ENCODE measurements at regions not wholly inside any gene's neighbourhood (a gene's known extent, or its start where the extent isn't known, plus 50 kb on each side); places are given as distances from the start of the nearest gene placed in this dataset.

DNA sequence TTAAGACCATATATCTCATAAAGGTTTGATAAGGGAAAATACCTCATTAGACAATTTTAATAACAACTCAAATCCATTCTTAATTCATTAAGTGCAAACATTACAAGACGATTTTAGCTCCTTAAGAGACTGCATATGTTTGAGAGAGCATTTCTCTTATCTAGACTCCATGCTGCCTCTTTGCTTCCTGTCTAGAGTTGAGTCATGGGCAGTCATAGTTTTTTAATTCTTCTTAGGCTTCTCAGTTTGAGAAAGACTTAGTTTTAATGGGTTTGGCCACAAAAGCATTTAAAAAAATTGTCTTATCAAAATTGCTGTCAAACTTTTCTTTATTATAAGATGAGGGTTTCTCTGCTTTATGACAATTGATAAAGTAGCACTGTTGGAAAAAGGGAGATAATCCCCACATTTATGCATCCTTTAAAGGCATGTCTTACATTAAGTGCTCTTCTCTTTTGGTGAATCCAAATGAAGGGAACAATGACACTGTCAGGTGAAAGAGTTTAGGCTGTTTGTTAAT lies 713.4 kb downstream of the PCDH18 start:
- ATAC-seq (no peak), DNase-seq (no peak)
- intact Hi-C loops (cut with micrococcal nuclease), result no loop called here

DNA sequence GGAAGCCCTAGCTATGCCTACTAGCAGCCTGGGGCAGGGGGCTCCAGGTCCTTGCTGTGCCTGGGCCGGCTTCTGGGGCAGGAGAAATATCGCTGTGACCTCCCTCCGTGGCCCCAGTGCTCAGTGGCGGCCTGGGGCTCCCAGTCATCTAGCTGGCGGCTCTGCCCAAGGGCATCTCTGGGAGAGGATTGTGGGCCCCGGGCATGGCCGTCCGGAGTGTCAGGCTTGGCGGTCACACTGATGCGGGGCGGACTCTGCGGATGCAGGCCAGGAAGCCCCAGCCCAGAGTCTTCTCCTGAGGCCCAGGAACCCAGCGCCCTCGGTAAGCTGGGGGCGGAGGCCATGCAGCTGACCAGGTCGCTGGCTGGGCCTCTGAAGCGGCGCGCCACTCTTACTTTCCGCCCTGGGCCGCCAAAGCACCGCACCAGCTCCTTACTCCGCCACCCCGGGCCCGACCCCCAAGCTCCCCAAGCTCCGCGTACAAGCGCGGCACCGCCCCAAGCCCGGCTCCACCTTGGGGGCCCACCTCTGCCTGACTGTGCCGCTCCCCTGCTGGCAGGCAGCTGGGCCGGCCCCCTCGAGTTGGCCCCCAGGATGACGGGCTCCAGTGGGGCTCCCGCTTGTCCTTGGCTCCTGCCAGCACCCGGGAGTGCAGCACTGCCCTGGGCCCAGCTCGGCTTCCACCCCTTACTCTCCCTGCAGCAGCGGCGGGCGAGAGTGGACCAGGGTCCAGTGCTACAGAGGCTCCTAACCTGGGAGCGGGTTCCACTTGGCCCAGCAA lies 720.0 kb downstream of the PCDH18 start:
- intact Hi-C loops (cut with micrococcal nuclease), result no loop called here
- DNase-seq, result no peak

GRCh38 chr4:136811496-136812077 lies 720.7 kb downstream of the PCDH18 start:
- no peak for ATAC-seq
- DNase-seq, result no peak
- intact Hi-C loops (cut with micrococcal nuclease), result no loop called here

More for the DNA sequence above, 720.0 kb downstream of the PCDH18 start:
- no peak for ATAC-seq

DNA sequence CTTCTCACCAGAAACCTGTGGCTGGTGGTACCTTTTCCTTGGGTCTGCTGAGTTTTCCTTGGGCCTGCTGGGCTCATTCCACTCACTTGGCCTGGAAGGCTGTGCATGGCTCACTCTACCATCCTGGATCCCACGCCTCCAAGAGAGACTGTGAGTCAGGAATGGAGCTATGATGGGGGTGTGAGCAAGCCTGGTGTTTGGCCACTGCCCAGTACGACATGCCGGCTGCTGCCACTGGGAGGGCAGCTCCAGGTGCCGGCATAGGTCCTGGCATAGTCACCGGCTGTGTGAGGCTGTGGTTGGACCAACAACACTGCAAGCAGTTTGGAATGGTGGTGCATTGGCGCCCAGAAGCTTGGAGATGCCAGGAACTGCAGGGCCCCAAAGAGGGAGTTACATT lies 721.7 kb downstream of the PCDH18 start:
- intact Hi-C loops (cut with micrococcal nuclease), result no loop called here
- ATAC-seq, result no peak
- DNase-seq, result no peak

DNA sequence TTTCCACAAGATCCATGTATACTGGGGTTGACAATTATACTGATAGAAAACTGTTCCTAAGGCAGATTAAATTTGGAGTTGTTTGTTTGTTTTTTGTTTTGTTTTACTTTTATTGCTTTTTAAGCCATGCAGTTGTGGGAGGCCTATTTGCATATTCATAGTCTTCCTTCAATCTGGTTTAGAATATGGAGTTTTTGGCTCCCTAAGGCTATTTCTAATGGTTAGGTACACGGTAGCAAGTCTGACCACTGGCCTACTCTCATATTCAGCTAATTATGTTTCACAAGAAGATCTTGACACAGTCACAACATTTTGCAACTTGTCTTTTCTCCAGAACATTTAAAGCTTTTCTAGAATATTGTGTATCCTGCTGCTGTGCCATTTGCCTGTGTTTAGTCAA lies 725.5 kb downstream of the PCDH18 start:
- intact Hi-C loops (cut with micrococcal nuclease), result no loop called here
- ATAC-seq, result no peak

DNA sequence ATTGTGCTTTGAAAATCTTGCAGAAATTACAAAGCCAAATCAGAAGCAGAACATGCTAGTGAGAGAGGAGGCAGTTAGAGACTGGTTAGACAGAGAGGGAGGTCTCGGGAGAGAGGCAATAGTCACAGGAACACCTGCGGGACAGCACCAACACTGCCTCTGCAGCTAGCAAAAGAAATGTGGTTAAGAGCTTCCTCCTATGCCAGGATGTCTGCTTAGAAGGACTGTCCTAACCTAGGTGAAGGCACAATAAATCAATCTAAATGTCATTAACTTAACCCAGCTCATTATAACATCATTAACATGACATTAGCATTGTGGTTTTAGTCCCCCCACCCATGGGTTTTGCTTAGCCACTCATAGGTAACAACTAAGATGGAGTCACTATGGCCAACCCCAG lies 726.7 kb downstream of the PCDH18 start:
- intact Hi-C loops (cut with micrococcal nuclease), result no loop called here
- ATAC-seq (no peak), DNase-seq (no peak)

More for the DNA sequence above, 725.5 kb downstream of the PCDH18 start:
- DNase-seq, result no peak

- intact Hi-C loops (cut with micrococcal nuclease), result no loop called here
- DNase-seq, result no peak
These were observed 728.9 kb downstream of the PCDH18 start for GRCh38 chr4:136803433-136803832.

DNA sequence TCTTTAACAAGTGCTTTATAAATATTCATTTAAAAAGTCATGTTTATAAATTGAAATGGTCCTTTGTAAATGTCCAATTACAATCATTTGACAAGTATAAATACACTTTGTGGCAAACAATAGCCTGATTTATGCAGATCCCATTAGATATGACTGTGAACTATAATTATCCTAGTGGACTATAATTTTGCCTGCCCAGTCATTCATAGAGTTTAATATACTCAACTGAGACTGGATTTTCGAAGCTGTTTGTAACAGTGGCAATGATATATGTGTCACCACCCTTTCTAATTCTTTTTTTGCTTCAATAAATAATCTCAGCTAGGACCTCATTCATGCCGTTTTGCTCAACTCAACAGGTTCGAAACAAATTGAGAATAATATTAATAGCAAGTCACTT lies 732.0 kb downstream of the PCDH18 start:
- DNase-seq (no peak), ATAC-seq (no peak)
- intact Hi-C loops (cut with micrococcal nuclease), result no loop called here

More at GRCh38 chr4:136803433-136803832, 728.9 kb downstream of the PCDH18 start:
- no peak for ATAC-seq

DNA sequence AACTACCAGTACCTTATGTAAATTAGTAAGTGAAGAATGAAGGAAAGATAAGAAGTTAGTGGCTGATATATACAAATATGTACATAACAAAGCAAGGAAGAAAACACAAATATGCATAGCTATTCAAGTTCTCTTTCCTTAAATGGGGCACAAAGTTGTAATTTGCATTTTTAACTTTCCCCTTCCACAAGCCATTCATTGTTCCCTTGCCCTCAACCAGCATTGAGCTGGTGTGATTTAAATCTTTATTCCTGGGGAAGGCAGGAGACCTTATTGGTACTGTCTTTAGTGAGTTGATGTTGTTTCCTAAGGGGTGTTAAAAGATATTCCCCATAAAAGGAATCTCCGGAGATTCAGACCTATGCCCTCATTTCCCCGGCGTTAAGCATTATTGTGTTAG lies 735.3 kb downstream of the PCDH18 start:
- DNase-seq (no peak), ATAC-seq (no peak)
- intact Hi-C loops (cut with micrococcal nuclease), result no loop called here

DNA sequence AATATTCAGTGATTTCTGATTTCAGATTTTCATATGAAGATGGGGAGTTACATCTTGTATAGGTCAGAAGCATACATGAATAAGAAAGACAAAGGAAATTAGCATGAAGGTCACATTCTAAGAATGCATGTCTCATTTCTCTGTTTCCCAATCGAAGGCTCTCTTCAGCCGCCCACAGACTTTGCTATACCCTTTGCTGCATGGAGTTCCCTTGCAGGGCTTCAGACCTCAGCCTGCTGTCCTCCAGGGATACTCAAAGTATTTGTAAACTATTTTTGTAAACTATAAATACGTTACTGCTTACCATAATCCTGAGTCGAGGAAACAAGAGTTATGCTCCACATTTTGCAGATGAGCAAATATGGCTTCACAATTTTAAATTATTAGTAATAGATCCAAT lies 738.4 kb downstream of the PCDH18 start:
- intact Hi-C loops (cut with micrococcal nuclease), result no loop called here
- no peak for DNase-seq
- ATAC-seq, result no peak

DNA sequence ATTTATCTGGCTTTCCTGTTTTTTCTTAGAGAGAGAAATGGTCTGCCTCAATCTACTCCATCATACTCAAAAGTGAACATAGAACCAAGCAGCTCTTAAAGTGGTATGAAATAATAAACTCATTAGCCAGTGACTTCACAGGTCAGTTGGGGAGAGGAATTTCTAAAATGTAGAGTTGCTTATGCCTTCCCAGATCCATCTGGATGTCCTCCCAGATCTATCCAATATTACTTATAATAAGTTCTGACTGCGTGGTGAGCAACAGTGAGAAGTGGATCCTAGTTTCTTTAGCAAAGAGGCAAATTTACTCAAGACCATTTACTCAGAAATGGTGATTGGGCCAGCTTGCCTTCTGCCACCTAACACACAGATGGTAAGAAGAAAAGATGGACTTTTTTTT lies 748.0 kb downstream of the PCDH18 start:
- ATAC-seq, result no peak
- no peak for DNase-seq
- intact Hi-C loops (cut with micrococcal nuclease), result no loop called here

GRCh38 chr4:136769717-136770116 lies 762.6 kb downstream of the PCDH18 start:
- ATAC-seq, result no peak
- no peak for DNase-seq
- intact Hi-C loops (cut with micrococcal nuclease), result no loop called here

GRCh38 chr4:136768925-136769275 lies 763.4 kb downstream of the PCDH18 start:
- intact Hi-C loops (cut with micrococcal nuclease), result no loop called here
- DNase-seq (no peak), ATAC-seq (no peak)

- DNase-seq, result no peak
- intact Hi-C loops (cut with micrococcal nuclease), result no loop called here
- no peak for ATAC-seq
These were observed 763.9 kb downstream of the PCDH18 start for GRCh38 chr4:136768213-136768924.

- ATAC-seq, result no peak
- DNase-seq, result no peak
- intact Hi-C loops (cut with micrococcal nuclease), result no loop called here
These were observed 768.4 kb downstream of the PCDH18 start for GRCh38 chr4:136763919-136764318.

DNA sequence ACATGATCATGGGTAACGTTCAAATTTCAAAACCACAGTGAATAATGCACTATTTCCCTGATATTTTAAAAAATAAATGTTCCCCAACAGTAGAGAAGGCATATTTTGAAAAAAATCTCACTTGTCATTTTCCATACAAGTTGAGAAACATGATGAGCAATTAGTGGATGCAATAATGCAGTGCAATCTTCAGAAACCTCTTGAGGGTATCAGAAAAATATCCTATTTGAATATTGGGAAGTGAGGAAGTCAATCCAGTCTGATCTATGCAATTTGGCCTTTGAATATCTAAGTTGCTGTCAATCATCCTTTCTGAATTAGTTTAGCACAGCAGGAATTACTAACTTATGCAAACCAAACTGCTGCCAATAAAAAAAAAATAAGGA lies 776.8 kb downstream of the PCDH18 start:
- DNase-seq, result no peak
- intact Hi-C loops (cut with micrococcal nuclease), result no loop called here
- ATAC-seq, result no peak

DNA sequence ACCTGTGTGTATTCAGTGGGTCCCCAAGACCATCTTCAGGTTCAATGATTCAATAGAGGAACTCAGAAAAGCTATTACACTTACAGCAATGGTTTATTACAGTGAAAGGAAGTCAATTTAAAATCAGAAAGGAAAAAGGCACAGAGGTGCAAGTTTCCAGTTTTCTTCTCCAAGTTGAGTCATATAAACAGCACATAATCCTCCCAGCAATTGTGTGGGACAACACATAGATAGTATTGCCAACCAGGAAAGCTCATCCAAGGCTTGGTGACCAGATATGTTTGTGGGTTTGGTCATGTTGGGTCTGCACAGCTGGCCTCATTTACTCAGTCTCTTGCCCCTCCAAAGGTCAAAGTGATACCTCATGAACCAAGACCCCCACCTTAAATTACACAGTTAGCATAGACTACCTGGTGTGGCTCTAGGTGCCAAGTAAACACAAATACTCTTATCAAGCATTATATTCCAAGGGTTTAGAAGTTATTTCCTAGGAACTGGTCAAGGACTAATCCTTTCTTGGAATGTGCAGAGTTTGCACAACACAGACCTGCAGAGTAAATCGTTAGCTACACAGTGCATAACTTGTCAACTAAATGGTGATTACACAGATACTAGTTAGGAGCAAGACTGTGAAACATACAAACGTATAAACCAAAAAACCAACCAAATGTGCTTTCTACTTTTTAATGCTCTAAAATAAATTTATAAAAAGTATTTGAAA lies 777.3 kb downstream of the PCDH18 start:
- no peak for ATAC-seq
- no peak for DNase-seq
- intact Hi-C loops (cut with micrococcal nuclease), result no loop called here

GRCh38 chr4:136751556-136751955 lies 780.7 kb downstream of the PCDH18 start:
- intact Hi-C loops (cut with micrococcal nuclease), result no loop called here
- ATAC-seq, result no peak

DNA sequence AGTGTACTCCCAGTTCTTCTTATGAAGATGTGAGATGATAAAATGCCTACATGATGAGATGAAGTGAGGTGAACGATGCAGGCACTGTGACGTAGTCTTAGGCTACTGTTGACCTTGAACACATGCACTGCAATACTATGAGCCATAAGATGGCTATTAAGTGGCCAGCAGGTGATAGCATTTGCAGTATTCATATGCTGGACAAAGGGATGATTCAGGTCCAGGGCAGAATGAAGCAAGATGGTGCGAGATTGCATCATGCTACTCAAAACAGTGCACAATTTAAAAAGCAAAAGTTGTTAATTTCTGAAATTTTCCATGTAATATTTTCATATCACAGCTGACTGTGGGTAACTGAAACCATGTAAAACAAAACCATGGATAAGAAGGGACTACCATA lies 781.4 kb downstream of the PCDH18 start:
- DNase-seq, result no peak
- intact Hi-C loops (cut with micrococcal nuclease), result no loop called here
- ATAC-seq, result no peak

More at GRCh38 chr4:136751556-136751955, 780.7 kb downstream of the PCDH18 start:
- DNase-seq, result no peak

- intact Hi-C loops (cut with micrococcal nuclease), result no loop called here
- ATAC-seq, result peak; percentile 47
- DNase-seq, result no peak
These were observed 782.3 kb downstream of the PCDH18 start for GRCh38 chr4:136749989-136750388.

Data from left ventricle myocardium superior (tissue), 1 donor.